Prostate gland (tissue), 2 donors: ENCODE measurements at regions not wholly inside any gene's neighbourhood (a gene's known extent, or its start where the extent isn't known, plus 50 kb on each side); places are given as distances from the start of the nearest gene placed in this dataset.
A peak's percentile ranks its signal among the peaks of the same experiment; 100 is the strongest.
"Not testable (repeated sequence)": the region's sequence is repeated elsewhere in the genome, so short reads cannot be mapped to it uniquely, and the experiment has no call there.

Source experiments
- DNase-seq: peaks from one replicate; pipeline ENCODE4 v3.0.0-alpha.2; 2019; ENCODE audit warnings: low spot score
- H3K27ac ChIP-seq, 2 donors: fragments of 200-600 bp; sonication (generic); 2 replicates each; pipeline ENCODE4 v1.5.1; 2017 to 2019
- H3K27me3 ChIP-seq: fragments of 200-600 bp; sonication (generic); replicated peaks from 2 replicates; pipeline ENCODE4 v1.5.1; 2019; ENCODE audit not compliant: insufficient read depth
- H3K36me3 ChIP-seq, 2 donors: fragments of 200-600 bp; sonication (generic); 1 replicate in 1 of 2; 2 replicates in 1 of 2; pipeline versions ENCODE4 v1.5.1 to v1.8.1; 2017 to 2019
- H3K4me1 ChIP-seq: fragments of 200-600 bp; sonication (generic); replicated peaks from 2 replicates; pipeline ENCODE4 v1.5.1; 2019
- H3K4me3 ChIP-seq, 2 donors: fragments of 200-600 bp; sonication (generic); 2 replicates each; pipeline ENCODE4 v1.5.1; 2017 to 2019
- H3K9me3 ChIP-seq: fragments of 200-600 bp; sonication (generic); 2 replicates; pipeline ENCODE4 v1.5.1; 2017
- POLR2A ChIP-seq: fragments of 450-650 bp; IDR thresholded peaks from one replicate; pipeline ENCODE4 v1.6.1; 2016; ENCODE audit warnings: antibody characterized with exemption, mild to moderate bottlenecking
- POLR2AphosphoS5 ChIP-seq: sonication (generic); formaldehyde crosslinking; IDR thresholded peaks from one replicate; pipeline ENCODE4 v1.6.1; 2017; ENCODE audit warnings: antibody characterized with exemption
- WGBS: methylation state at CpG from one replicate; pipeline ENCODE4 v1.1.5; 2018; 5-methylcytosine and 5-hydroxymethylcytosine counted together
- intact Hi-C: fragments of 100-400 bp; cut with DNase I; formaldehyde crosslinking; loops from one replicate; pipeline ENCODE4 v1.14.2; 2022
- TF ChIP-seq, protein P1 (sequence below), 4 experiments: fragments of 200-600 bp in 2 of 4; fragments of 450-650 bp in 2 of 4; sonication (generic) in 2 of 4; IDR thresholded peaks; 1 replicate in 3 of 4; 2 replicates in 1 of 4; pipeline ENCODE4 v1.5.1; 2016 to 2019; ENCODE audit warnings: antibody characterized with exemption in 4 of 4, mild to moderate bottlenecking in 2 of 4, moderate library complexity in 2 of 4

DNA sequence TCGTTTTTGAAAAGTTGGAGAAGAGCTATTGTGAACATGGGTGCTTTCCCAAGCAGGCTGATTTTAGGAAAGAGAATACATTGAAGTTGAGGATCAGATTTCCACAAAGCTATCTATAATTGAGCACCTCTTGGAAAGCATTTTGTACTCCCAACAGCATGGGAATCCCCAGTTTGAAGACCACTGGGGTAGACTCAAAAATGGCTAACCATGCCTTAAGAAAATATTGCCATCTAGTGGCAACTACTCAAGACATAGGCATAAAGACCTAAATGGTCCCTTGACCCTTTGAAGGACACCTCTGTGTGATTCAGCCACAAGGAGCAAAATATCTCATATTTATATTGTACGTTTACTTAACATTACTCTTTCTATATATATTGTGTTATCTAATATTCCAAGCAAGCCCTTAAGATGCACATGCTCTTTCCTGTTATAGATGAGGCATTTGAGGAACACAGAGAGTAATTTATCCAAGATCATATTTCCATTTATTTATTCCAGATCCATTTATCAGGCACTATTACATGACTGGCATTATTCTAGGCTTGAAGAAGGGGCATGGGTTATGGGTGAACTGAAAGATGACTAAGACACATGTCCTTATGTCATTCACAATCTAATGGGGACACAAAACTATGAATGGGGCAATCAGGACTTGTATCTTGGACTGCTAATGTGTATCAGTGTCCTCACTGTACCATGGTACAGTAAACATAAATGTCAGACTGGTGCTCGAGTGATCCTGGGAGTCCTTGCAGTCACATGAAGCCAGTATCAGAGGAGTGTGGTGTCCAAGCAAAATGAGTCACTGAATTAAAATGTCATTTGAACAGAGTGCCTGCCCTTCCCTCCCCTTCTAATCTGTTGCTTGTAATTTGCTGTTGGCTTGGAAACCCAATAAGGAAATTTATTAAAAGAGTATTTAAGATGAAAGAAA is 121.0 kb upstream of the XPO1 start:
- no peaks in the 10 kb centered on the region for H3K4me1 ChIP-seq
- H3K27me3 ChIP-seq, result no peaks in the 10 kb centered on the region
- 55% methylated on average over 3 of the region's 3 CpGs for WGBS
- no peak for DNase-seq
- no peaks in the 10 kb centered on the region for H3K36me3 ChIP-seq
- intact Hi-C loops, result no loop called here
- no peak overlapping the region for H3K27ac ChIP-seq
- H3K9me3 ChIP-seq, result no peaks in the 10 kb centered on the region
- H3K4me3 ChIP-seq, result no peak overlapping the region
- TF ChIP-seq POLR2AphosphoS5, result no peak
- TF ChIP-seq, protein P1, sequence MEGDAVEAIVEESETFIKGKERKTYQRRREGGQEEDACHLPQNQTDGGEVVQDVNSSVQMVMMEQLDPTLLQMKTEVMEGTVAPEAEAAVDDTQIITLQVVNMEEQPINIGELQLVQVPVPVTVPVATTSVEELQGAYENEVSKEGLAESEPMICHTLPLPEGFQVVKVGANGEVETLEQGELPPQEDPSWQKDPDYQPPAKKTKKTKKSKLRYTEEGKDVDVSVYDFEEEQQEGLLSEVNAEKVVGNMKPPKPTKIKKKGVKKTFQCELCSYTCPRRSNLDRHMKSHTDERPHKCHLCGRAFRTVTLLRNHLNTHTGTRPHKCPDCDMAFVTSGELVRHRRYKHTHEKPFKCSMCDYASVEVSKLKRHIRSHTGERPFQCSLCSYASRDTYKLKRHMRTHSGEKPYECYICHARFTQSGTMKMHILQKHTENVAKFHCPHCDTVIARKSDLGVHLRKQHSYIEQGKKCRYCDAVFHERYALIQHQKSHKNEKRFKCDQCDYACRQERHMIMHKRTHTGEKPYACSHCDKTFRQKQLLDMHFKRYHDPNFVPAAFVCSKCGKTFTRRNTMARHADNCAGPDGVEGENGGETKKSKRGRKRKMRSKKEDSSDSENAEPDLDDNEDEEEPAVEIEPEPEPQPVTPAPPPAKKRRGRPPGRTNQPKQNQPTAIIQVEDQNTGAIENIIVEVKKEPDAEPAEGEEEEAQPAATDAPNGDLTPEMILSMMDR (IDR thresholded peaks at IDR 0.05), result peak in 3 of 4 experiments; percentile 28 to 44 (median 31)

DNA sequence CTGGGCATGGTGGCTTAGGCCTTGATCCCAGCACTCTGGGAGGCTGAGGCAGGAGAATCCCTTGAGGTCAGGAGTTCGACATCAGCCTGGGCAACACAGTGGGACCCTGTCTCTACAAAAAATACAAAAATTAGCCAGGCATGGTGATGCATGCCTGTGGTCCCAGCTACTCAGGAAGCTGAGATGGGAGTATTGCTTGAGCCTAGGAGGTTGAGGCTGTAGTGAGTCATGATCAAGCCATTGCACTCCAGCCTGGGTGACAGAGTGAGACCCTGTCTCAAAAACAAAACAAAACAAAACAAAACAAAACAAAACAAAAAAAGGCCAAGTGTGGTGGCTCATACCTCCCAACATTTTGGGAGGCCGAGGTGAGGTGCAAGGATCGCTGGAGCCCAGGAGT is 111.8 kb upstream of the XPO1 start:
- 91% methylated on average over 3 of the region's 3 CpGs for WGBS
- intact Hi-C loops, result not testable (repeated sequence)

DNA sequence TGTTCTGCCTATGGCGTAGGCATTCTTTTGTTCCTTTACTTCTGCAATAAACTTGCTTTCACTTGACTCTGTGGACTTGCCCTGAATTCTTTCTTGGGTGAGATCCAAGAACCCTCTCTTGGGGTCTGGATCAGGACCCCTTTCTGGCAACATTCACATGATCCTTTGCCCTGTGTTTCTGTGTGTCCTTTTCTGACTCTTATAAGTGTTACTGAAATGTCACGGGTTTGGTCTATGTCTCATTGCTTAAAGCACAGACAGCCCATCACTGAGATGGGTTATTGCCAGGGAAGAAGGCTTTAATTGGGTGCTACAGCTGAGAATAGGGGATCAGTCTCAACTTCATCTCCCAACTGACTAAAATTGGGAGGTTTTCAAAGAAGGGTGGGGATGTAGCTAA is 110.9 kb upstream of the XPO1 start:
- H3K4me1 ChIP-seq, result no peaks in the 10 kb centered on the region
- H3K27ac ChIP-seq, result no peak overlapping the region
- H3K9me3 ChIP-seq, result no peaks in the 10 kb centered on the region
- no peaks in the 10 kb centered on the region for H3K27me3 ChIP-seq
- no peak overlapping the region for H3K4me3 ChIP-seq
- intact Hi-C loops, result no loop called here
- no peaks in the 10 kb centered on the region for H3K36me3 ChIP-seq
- WGBS, result 82% methylated on average over 2 of the region's 2 CpGs
- no peak for DNase-seq
- no peak for TF ChIP-seq POLR2A
- TF ChIP-seq POLR2AphosphoS5, result no peak
- TF ChIP-seq, protein P1 (IDR thresholded peaks at IDR 0.05), result no peak

More for the DNA sequence above, 111.8 kb upstream of the XPO1 start:
- not testable (repeated sequence) for H3K27ac ChIP-seq, H3K9me3 ChIP-seq, H3K27me3 ChIP-seq, H3K36me3 ChIP-seq, DNase-seq, H3K4me1 ChIP-seq, H3K4me3 ChIP-seq

DNA sequence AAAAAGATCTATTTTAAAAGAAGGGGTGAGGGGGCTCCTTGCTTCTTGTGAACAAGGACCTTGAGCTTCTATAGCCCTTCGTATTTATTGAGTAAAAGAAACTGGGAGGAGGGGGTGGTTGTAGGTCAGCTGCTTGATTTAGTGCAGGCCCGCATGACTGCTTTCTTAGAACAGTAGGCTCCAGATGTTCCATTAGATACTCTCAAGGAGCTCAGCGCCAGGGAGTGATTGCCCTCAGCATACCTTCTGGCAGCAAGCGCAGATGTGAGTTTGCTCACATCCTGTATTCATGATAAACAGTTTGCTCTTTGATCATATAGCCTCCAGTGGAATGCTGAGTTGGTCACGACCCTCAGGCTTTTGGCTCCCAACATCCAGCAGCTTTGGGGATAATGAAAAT is 108.9 kb upstream of the XPO1 start:
- WGBS, result 85% methylated on average over 5 of the region's 5 CpGs
- intact Hi-C loops, result no loop called here
- TF ChIP-seq, protein P1 (IDR thresholded peaks at IDR 0.05), result no peak
- TF ChIP-seq POLR2A, result no peak
- no peak for TF ChIP-seq POLR2AphosphoS5
- Histone ChIP-seq H3K27me3 (no peaks in the 10 kb centered on the region), H3K36me3 (no peaks in the 10 kb centered on the region), H3K4me3 (no peak overlapping the region), H3K9me3 (no peaks in the 10 kb centered on the region), H3K4me1 (no peaks in the 10 kb centered on the region), H3K27ac (no peak overlapping the region)
- no peak for DNase-seq

DNA sequence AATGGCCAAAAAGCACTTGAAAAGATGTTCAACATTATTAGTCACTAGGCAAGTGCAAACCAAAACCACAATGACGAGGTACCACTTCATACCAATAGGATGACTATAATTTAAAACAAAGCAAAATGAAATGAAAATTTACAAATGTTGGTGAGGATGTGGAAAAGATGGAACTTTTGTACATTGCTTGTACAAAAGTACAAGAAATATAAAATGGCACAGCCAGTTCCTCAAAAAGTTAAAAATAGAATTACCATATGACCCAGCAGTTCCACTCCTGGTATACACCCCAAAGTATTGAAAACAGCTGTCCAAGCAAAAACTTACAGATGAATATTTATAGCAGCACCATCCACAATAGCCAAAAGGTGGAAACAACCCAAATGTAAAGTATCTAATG is 107.8 kb upstream of the XPO1 start:
- no peak overlapping the region for H3K4me3 ChIP-seq
- 79% methylated on average over 1 of the region's 1 CpG for WGBS

DNA sequence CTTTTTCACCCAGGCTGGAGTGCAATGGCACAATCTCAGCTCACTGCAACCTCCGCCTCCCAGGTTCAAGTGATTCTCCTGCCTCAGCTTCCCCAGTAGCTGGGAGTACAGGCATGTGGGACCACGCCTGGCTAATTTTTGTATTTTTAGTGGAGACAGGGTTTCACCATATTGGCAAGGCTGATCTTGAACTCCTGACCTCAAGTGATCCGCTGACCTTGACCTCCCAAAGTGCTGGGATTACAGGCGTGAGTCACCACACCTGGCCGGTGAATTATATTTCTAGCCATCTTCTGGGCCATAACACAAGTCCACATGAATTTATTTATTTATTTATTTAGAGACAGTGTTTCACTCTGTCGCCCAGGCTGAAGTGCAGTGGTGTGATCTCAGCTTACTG is 105.0 kb upstream of the XPO1 start:
- H3K27me3 ChIP-seq, H3K27ac ChIP-seq, intact Hi-C loops, H3K4me1 ChIP-seq, H3K4me3 ChIP-seq, DNase-seq, H3K9me3 ChIP-seq, H3K36me3 ChIP-seq: not testable (repeated sequence)
- WGBS, result 93% methylated on average over 6 of the region's 6 CpGs

More for the DNA sequence above, 107.8 kb upstream of the XPO1 start:
- TF ChIP-seq, protein P1 (IDR thresholded peaks at IDR 0.05), result no peak
- TF ChIP-seq POLR2AphosphoS5 (no peak), POLR2A (no peak)
- no peaks in the 10 kb centered on the region for H3K4me1 ChIP-seq
- no peak overlapping the region for H3K27ac ChIP-seq
- intact Hi-C loops, result no loop called here
- no peaks in the 10 kb centered on the region for H3K36me3 ChIP-seq
- no peak for DNase-seq
- H3K27me3 ChIP-seq, result no peaks in the 10 kb centered on the region
- H3K9me3 ChIP-seq, result no peaks in the 10 kb centered on the region
